B cell (primary cell): ENCODE measurements at regions not wholly inside any gene's neighbourhood (a gene's known extent, or its start where the extent isn't known, plus 50 kb on each side); places are given as distances from the start of the nearest gene placed in this dataset.

Experiments
- ATAC-seq: fragments of 200-7000 bp; cut with Tn5 transposase; one replicate; pipeline ENCODE4 v1.10.0; 2021; ENCODE audit warnings: low read depth, mild to moderate bottlenecking, moderate number of reproducible peaks, moderate library complexity
- CTCF ChIA-PET: fragments of 350-600 bp; sonication (Branson Sonifier 250); formaldehyde crosslinking; loops from one replicate; lab custom pipeline; 2021; ENCODE audit warnings: antibody characterized with exemption, inconsistent platforms; lab: Charles Lee
- POLR2A ChIA-PET: fragments of 350-600 bp; sonication (Branson Sonifier 250); formaldehyde crosslinking; loops from one replicate; lab custom pipeline; 2021; ENCODE audit warnings: antibody characterized with exemption; lab: Charles Lee
- DNase-seq: peaks from one replicate; pipeline ENCODE4 v3.0.0; 2013
- H2AFZ ChIP-seq: 2 replicates; pipeline ENCODE4 v1.6.1; 2012; ENCODE audit warnings: mild to moderate bottlenecking, low read depth, low read length; ENCODE audit not compliant: insufficient read depth, poor library complexity, severe bottlenecking
- H3K27ac ChIP-seq, 2 donors: 1 replicate in 1 of 2; 2 replicates in 1 of 2; pipeline ENCODE4 v1.5.1; 2012 to 2013; ENCODE audit warnings: low read length in 2 of 2, mild to moderate bottlenecking in 2 of 2, moderate library complexity in 1 of 2
- H3K27me3 ChIP-seq, 4 experiments: fragments of 200-600 bp in 1 of 4; sonication (generic) in 1 of 4; replicated peaks in 1 of 4; 1 replicate in 2 of 4; 2 replicates in 2 of 4; pipeline versions ENCODE4 v1.6.1 to v1.7.0; 2013 to 2016; ENCODE audit warnings: low read length in 3 of 4, mild to moderate bottlenecking in 2 of 4, mixed read lengths in 1 of 4, moderate library complexity in 1 of 4; ENCODE audit not compliant: insufficient read depth in 4 of 4, control insufficient read depth in 3 of 4; ENCODE audit errors: control extremely low read depth in 1 of 4
- H3K36me3 ChIP-seq, 2 experiments: replicated peaks in 1 of 2; 1 replicate in 1 of 2; 2 replicates in 1 of 2; pipeline versions ENCODE4 v1.6.1 to v1.7.1; 2013; ENCODE audit warnings: low read length in 1 of 2; ENCODE audit not compliant: insufficient read depth in 2 of 2, control insufficient read depth in 1 of 2; ENCODE audit errors: control extremely low read depth in 1 of 2, extremely low read depth in 1 of 2
- H3K4me1 ChIP-seq, 2 donors: fragments of 200-600 bp in 1 of 2; sonication (generic) in 1 of 2; 1 replicate in 1 of 2; 2 replicates in 1 of 2; pipeline versions ENCODE4 v1.5.1 to v1.6.1; 2013 to 2017; ENCODE audit warnings: low read length in 2 of 2; ENCODE audit not compliant: control insufficient read depth in 2 of 2, insufficient read depth in 2 of 2
- H3K4me2 ChIP-seq: replicated peaks from 2 replicates; pipeline ENCODE3; 2012; ENCODE audit warnings: mild to moderate bottlenecking, low read depth, low read length; ENCODE audit not compliant: poor library complexity, severe bottlenecking
- H3K4me3 ChIP-seq, 5 experiments: fragments of 200-600 bp in 1 of 5; sonication (generic) in 1 of 5; 1 replicate in 3 of 5; 2 replicates in 2 of 5; pipeline versions ENCODE4 v1.5.1 to v1.7.0; 2011 to 2016; ENCODE audit warnings: low read length in 4 of 5, mild to moderate bottlenecking in 4 of 5, low read depth in 2 of 5, control low read depth in 1 of 5, moderate library complexity in 1 of 5; ENCODE audit not compliant: insufficient read depth in 1 of 5; ENCODE audit errors: control extremely low read depth in 1 of 5, extremely low read depth in 1 of 5
- H3K79me2 ChIP-seq: fragments of 200-600 bp; sonication (generic); one replicate; pipeline ENCODE4 v1.6.0; 2016; ENCODE audit warnings: low read length; ENCODE audit not compliant: control insufficient read depth, insufficient read depth
- H3K9ac ChIP-seq: fragments of 200-600 bp; sonication (generic); 2 replicates; pipeline ENCODE4 v1.6.1; 2017; ENCODE audit warnings: mild to moderate bottlenecking, low read length, moderate library complexity
- H3K9me3 ChIP-seq, 3 donors: one replicate each; pipeline versions ENCODE4 v1.6.1 to v1.7.1; 2013; ENCODE audit warnings: low read length in 2 of 3; ENCODE audit not compliant: control insufficient read depth in 2 of 3, insufficient read depth in 1 of 3; ENCODE audit errors: control extremely low read depth in 1 of 3
- H4K20me1 ChIP-seq: 2 replicates; pipeline ENCODE4 v1.6.0; 2012; ENCODE audit warnings: mild to moderate bottlenecking, low read length; ENCODE audit not compliant: insufficient read depth, control insufficient read depth, poor library complexity, severe bottlenecking
- H3K27ac Mint-ChIP-seq: one replicate; pipeline ENCODE4 v1.8.0; 2021; ENCODE audit warnings: mixed read lengths
- H3K27me3 Mint-ChIP-seq: one replicate; pipeline ENCODE4 v1.8.0; 2021; ENCODE audit warnings: mixed read lengths
- H3K4me1 Mint-ChIP-seq: one replicate; pipeline ENCODE4 v1.8.0; 2021; ENCODE audit warnings: mixed read lengths
- H3K4me3 Mint-ChIP-seq: one replicate; pipeline ENCODE4 v1.8.0; 2021; ENCODE audit warnings: mixed read lengths
- H3K9me3 Mint-ChIP-seq: one replicate; pipeline ENCODE4 v1.8.0; 2022; ENCODE audit warnings: mixed read lengths; ENCODE audit not compliant: insufficient read depth
- EZH2 ChIP-seq: IDR thresholded peaks from 2 replicates; pipeline ENCODE4 v1.6.1; 2012; ENCODE audit warnings: borderline replicate concordance, low read depth, mild to moderate bottlenecking, moderate library complexity, low read length; ENCODE audit not compliant: insufficient read depth, poor library complexity, severe bottlenecking
- WGBS: methylation state at CpG from one replicate; pipeline ENCODE4 v1.1.5; 2013; ENCODE audit warnings: missing lambda C conversion rate; ENCODE audit not compliant: insufficient coverage; 5-methylcytosine and 5-hydroxymethylcytosine counted together
- intact Hi-C: fragments of 100-400 bp; cut with micrococcal nuclease; formaldehyde crosslinking; loops from one replicate; pipeline ENCODE4 v1.10.0; 2022
- TF ChIP-seq, protein P1 (sequence below): fragments of 200-600 bp; IDR thresholded peaks from one replicate; pipeline ENCODE4 v1.8.0; 2022; ENCODE audit warnings: antibody characterized with exemption, mild to moderate bottlenecking

DNA sequence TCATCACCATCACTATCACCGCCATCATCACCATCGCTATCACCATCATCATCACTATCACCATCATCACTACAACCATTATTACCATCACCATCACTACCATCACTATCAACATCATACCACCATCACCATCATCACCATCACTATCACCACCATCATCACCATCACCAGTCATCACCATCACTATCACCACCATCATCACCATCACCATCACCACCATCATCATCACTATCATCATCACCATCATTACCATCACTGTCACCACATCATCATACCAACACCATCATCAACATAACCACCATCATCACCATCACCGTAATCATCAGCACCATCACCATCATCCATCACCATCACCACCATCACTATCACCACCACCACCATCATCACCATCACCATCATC, 213.8 kb downstream of the ALG10 start:
- Histone ChIP-seq H3K4me3 (no peak overlapping the region), H3K4me2 (no peak overlapping the region), H3K9me3 (no peaks in the 10 kb centered on the region), H3K9ac (no peak overlapping the region), H3K36me3 (no peaks in the 10 kb centered on the region), H3K27ac (no peak overlapping the region), H3K79me2 (no peaks in the 10 kb centered on the region), H2AFZ (no peak overlapping the region), H3K27me3 (no peaks in the 10 kb centered on the region), H4K20me1 (no peaks in the 10 kb centered on the region), H3K4me1 (no peaks in the 10 kb centered on the region)
- ChIA-PET POLR2A (no interaction called here), CTCF (no interaction called here)
- Mint-ChIP-seq H3K4me3 (no peak overlapping the region), H3K27me3 (no peaks in the 10 kb centered on the region), H3K9me3 (peaks cover under 1% of the 10 kb centered on the region), H3K4me1 (no peaks in the 10 kb centered on the region), H3K27ac (no peak overlapping the region)
- intact Hi-C loops: no loop called here
- WGBS: 95% methylated on average over 3 of the region's 3 CpGs
- DNase-seq (no peak), ATAC-seq (no peak)
- TF ChIP-seq EZH2: no peak
- TF ChIP-seq, protein P1, sequence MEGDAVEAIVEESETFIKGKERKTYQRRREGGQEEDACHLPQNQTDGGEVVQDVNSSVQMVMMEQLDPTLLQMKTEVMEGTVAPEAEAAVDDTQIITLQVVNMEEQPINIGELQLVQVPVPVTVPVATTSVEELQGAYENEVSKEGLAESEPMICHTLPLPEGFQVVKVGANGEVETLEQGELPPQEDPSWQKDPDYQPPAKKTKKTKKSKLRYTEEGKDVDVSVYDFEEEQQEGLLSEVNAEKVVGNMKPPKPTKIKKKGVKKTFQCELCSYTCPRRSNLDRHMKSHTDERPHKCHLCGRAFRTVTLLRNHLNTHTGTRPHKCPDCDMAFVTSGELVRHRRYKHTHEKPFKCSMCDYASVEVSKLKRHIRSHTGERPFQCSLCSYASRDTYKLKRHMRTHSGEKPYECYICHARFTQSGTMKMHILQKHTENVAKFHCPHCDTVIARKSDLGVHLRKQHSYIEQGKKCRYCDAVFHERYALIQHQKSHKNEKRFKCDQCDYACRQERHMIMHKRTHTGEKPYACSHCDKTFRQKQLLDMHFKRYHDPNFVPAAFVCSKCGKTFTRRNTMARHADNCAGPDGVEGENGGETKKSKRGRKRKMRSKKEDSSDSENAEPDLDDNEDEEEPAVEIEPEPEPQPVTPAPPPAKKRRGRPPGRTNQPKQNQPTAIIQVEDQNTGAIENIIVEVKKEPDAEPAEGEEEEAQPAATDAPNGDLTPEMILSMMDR: no peak

DNA sequence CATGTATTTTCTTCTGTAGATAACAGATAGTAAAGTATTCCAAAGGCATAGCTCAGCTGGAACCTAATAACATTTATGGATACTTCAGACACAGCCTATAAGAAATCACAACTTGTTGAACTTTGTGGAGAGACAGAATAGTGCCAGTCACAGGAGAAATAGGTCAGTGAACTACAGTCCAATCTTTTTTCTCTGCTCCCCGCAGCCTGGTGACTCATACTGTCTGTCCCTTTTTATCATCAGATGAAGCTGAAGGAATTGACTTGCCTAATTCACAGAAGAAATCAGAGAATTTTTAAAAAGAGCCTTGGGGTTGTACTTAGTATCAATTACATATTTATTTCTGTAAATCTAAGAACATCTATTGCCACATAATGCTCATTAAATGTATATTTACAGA, 222.3 kb downstream of the ALG10 start:
- Mint-ChIP-seq H3K4me3 (no peak overlapping the region), H3K4me1 (no peaks in the 10 kb centered on the region), H3K27ac (no peak overlapping the region), H3K27me3 (no peaks in the 10 kb centered on the region), H3K9me3 (peaks cover 2% of the 10 kb centered on the region)
- H2AFZ ChIP-seq: no peak overlapping the region
- DNase-seq: no peak
- H3K4me2 ChIP-seq: no peak overlapping the region
- intact Hi-C loops: no loop called here
- H3K27me3 ChIP-seq: no peaks in the 10 kb centered on the region
- no peaks in the 10 kb centered on the region for H3K4me1 ChIP-seq
- no peaks in the 10 kb centered on the region for H4K20me1 ChIP-seq
- H3K9me3 ChIP-seq: no peaks in the 10 kb centered on the region
- no CpG with 5 or more reads among the region's 1 CpG for whole genome bisulfite sequencing
- ChIA-PET POLR2A (no interaction called here), CTCF (no interaction called here)
- no peak for TF ChIP-seq EZH2
- TF ChIP-seq, protein P1: no peak
- no peak overlapping the region for H3K9ac ChIP-seq
- no peak overlapping the region for H3K27ac ChIP-seq
- H3K79me2 ChIP-seq: no peaks in the 10 kb centered on the region
- H3K4me3 ChIP-seq: no peak overlapping the region
- no peak for ATAC-seq
- H3K36me3 ChIP-seq: no peaks in the 10 kb centered on the region
